Hepatocyte (in vitro differentiated cells): ENCODE measurements at regions not wholly inside any gene's neighbourhood (a gene's known extent, or its start where the extent isn't known, plus 50 kb on each side); places are given as distances from the start of the nearest gene placed in this dataset.

Experiments used
- DNase-seq: peaks from one replicate; pipeline ENCODE4 v3.0.0-alpha.2; 2016; ENCODE audit warnings: low spot score
- H2AFZ ChIP-seq: fragments of 200-600 bp; sonication (generic); 2 replicates; pipeline ENCODE4 v1.6.0; 2016; ENCODE audit warnings: antibody characterized with exemption, mild to moderate bottlenecking
- H3K27ac ChIP-seq: fragments of 200-600 bp; sonication (generic); 2 replicates; pipeline ENCODE4 v1.5.1; 2016; ENCODE audit warnings: mild to moderate bottlenecking
- H3K27me3 ChIP-seq: fragments of 200-600 bp; sonication (generic); 2 replicates; pipeline ENCODE4 v1.6.1; 2016
- H3K36me3 ChIP-seq: fragments of 200-600 bp; sonication (generic); replicated peaks from 2 replicates; pipeline ENCODE4 v1.5.1; 2016; ENCODE audit warnings: low read depth; ENCODE audit not compliant: insufficient read depth
- H3K4me1 ChIP-seq: fragments of 200-600 bp; sonication (generic); 2 replicates; pipeline ENCODE4 v1.5.1; 2016; ENCODE audit warnings: mild to moderate bottlenecking, moderate library complexity; ENCODE audit not compliant: insufficient read depth
- H3K4me2 ChIP-seq: fragments of 200-600 bp; sonication (generic); 2 replicates; pipeline ENCODE4 v1.6.0; 2016
- H3K4me3 ChIP-seq: fragments of 200-600 bp; sonication (generic); 2 replicates; pipeline ENCODE4 v1.5.1; 2016; ENCODE audit warnings: mild to moderate bottlenecking
- H3K79me2 ChIP-seq: fragments of 200-600 bp; sonication (generic); 2 replicates; pipeline ENCODE4 v1.6.0; 2017; ENCODE audit warnings: mild to moderate bottlenecking
- H3K9me2 ChIP-seq: fragments of 200-600 bp; sonication (generic); replicated peaks from 2 replicates; pipeline ENCODE4 v1.6.0; 2017; ENCODE audit warnings: mild to moderate bottlenecking; ENCODE audit not compliant: insufficient read depth
- H3K9me3 ChIP-seq: fragments of 200-600 bp; sonication (generic); 2 replicates; pipeline ENCODE4 v1.5.1; 2016; ENCODE audit warnings: low read depth, mild to moderate bottlenecking
- H4K20me1 ChIP-seq: fragments of 200-600 bp; sonication (generic); 2 replicates; pipeline ENCODE4 v1.6.0; 2016; ENCODE audit warnings: mild to moderate bottlenecking; ENCODE audit not compliant: insufficient read depth, poor library complexity, severe bottlenecking
- EZH2 ChIP-seq: fragments of 200-600 bp; sonication (generic); IDR thresholded peaks from 2 replicates; pipeline ENCODE4 v1.6.1; 2016; ENCODE audit warnings: antibody characterized with exemption, mild to moderate bottlenecking, borderline replicate concordance
- EZH2phosphoT487 ChIP-seq: fragments of 200-600 bp; sonication (generic); IDR thresholded peaks from one replicate; pipeline ENCODE4 v1.6.1; 2018; ENCODE audit warnings: antibody characterized with exemption, mild to moderate bottlenecking, low read depth, moderate library complexity; ENCODE audit not compliant: unreplicated experiment, severe bottlenecking
- WGBS: methylation state at CpG from one replicate; pipeline ENCODE4 v1.1.6; 2016; ENCODE audit warnings: low lambda C conversion rate; ENCODE audit errors: missing lambda C conversion rate; 5-methylcytosine and 5-hydroxymethylcytosine counted together
- TF ChIP-seq, protein P1 (sequence below): fragments of 200-600 bp; sonication (generic); IDR thresholded peaks from 2 replicates; pipeline ENCODE4 v1.5.1; 2016; ENCODE audit warnings: antibody characterized with exemption, mild to moderate bottlenecking; ENCODE audit not compliant: poor library complexity

GRCh38 chr11:128341280-128342248 is 245.8 kb downstream of the ETS1 start:
- Histone ChIP-seq H3K36me3 (no peaks in the 10 kb centered on the region), H3K79me2 (no peaks in the 10 kb centered on the region), H3K4me1 (peaks cover 4% of the 10 kb centered on the region), H3K4me2 (no peak overlapping the region), H3K9me2 (no peaks in the 10 kb centered on the region), H3K27ac (peak overlapping the region; percentile 56), H2AFZ (no peak overlapping the region), H3K27me3 (no peaks in the 10 kb centered on the region), H4K20me1 (no peaks in the 10 kb centered on the region), H3K4me3 (no peak overlapping the region), H3K9me3 (no peaks in the 10 kb centered on the region)
- no peak for DNase-seq
- WGBS: 87% methylated on average over 22 of the region's 22 CpGs
- TF ChIP-seq EZH2phosphoT487: no peak
- no peak for TF ChIP-seq EZH2
- TF ChIP-seq, protein P1, sequence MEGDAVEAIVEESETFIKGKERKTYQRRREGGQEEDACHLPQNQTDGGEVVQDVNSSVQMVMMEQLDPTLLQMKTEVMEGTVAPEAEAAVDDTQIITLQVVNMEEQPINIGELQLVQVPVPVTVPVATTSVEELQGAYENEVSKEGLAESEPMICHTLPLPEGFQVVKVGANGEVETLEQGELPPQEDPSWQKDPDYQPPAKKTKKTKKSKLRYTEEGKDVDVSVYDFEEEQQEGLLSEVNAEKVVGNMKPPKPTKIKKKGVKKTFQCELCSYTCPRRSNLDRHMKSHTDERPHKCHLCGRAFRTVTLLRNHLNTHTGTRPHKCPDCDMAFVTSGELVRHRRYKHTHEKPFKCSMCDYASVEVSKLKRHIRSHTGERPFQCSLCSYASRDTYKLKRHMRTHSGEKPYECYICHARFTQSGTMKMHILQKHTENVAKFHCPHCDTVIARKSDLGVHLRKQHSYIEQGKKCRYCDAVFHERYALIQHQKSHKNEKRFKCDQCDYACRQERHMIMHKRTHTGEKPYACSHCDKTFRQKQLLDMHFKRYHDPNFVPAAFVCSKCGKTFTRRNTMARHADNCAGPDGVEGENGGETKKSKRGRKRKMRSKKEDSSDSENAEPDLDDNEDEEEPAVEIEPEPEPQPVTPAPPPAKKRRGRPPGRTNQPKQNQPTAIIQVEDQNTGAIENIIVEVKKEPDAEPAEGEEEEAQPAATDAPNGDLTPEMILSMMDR: no peak

DNA sequence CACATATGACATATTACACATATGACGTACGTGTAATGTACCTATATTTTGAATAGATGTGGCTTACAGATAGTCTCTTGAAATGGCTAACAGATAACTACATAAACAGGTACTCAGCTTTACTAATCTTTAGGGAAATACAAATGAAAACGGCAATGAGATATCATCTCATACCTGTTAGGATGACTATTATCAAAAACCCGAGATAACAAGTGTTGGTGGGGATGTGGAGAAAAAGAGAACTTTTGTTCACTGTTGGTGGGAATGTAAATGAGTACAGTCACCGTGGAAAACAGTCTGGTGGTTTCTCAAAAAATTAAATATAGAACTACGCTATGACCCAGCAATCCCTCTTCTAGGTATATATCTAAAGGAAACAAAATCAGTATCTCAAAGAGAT is 247.6 kb downstream of the ETS1 start:
- 90% methylated on average over 6 of the region's 6 CpGs for WGBS
- no peaks in the 10 kb centered on the region for H3K9me2 ChIP-seq
- H3K4me3 ChIP-seq: no peak overlapping the region
- H2AFZ ChIP-seq: no peak overlapping the region
- TF ChIP-seq, protein P1: no peak
- TF ChIP-seq EZH2phosphoT487: no peak
- TF ChIP-seq EZH2: no peak
- peaks cover 4% of the 10 kb centered on the region for H3K4me1 ChIP-seq
- H3K9me3 ChIP-seq: no peaks in the 10 kb centered on the region
- no peak overlapping the region for H3K27ac ChIP-seq
- H3K4me2 ChIP-seq: no peak overlapping the region
- no peaks in the 10 kb centered on the region for H4K20me1 ChIP-seq
- no peaks in the 10 kb centered on the region for H3K79me2 ChIP-seq
- DNase-seq: no peak
- no peaks in the 10 kb centered on the region for H3K27me3 ChIP-seq
- H3K36me3 ChIP-seq: no peaks in the 10 kb centered on the region

DNA sequence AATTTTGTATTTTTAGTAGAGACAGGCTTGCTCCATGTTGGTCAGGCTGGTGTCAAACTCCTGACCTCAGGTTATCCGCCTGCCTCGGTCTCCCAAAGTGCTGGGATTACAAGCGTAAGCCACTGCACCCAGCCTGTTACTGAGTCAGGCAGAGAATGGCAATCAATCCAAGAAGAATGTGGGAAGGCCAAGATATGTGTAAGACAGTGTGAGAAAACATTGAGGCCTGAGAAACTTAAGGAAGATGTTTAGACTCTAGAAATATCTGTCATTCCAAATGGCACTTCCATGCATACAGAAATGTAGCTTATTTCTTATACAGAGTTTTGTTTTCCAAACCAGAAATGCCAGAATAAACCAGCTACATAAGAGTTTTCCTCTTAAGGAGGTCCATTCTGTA is 248.5 kb downstream of the ETS1 start:
- WGBS: 97% methylated on average over 3 of the region's 3 CpGs

More for the DNA sequence above, 248.5 kb downstream of the ETS1 start:
- Histone ChIP-seq H3K36me3 (no peaks in the 10 kb centered on the region), H3K27me3 (no peaks in the 10 kb centered on the region), H3K79me2 (no peaks in the 10 kb centered on the region), H3K9me3 (no peaks in the 10 kb centered on the region), H4K20me1 (no peaks in the 10 kb centered on the region), H3K9me2 (no peaks in the 10 kb centered on the region), H3K27ac (no peak overlapping the region), H2AFZ (no peak overlapping the region), H3K4me1 (peaks cover 4% of the 10 kb centered on the region), H3K4me3 (no peak overlapping the region), H3K4me2 (no peak overlapping the region)
- DNase-seq: no peak
- TF ChIP-seq, protein P1: no peak
- TF ChIP-seq EZH2phosphoT487 (no peak), EZH2 (no peak)
